ENCODE measurements at regions not wholly inside any gene's neighbourhood (a gene's known extent, or its start where the extent isn't known, plus 50 kb on each side); places are given as distances from the start of the nearest gene placed in this dataset.

DNA sequence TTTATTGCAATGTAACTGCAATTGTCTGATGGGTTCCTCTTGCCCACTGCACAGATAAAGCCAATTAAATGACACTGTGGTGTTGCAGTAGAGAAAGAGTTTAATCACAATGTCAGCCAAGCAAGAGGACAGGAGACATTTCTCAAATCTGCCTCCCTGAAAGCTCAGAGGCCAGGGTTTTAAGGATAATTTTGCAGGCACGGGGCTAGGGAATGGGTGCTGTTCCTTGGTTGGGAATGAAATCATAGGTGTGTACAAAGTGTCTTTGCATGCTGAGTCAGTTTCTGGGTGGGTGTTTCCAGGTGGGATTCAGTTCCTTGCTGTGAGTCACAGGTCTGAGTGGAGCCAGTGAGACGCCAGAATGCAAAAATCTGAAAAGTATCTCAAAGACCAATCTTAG, 271.4 kb downstream of the DOK5 start:
- POLR2A ChIA-PET (ENCODE audit: unreplicated experiment), result no interaction called here
- no peak for DNase-seq
- no peaks in the 10 kb centered on the region for H3K9me3 ChIP-seq (ENCODE audit: insufficient read depth, low read depth)
- CTCF ChIA-PET, result no interaction called here
- H3K36me3 ChIP-seq (ENCODE audit: low read depth), result no peaks in the 10 kb centered on the region
- intact Hi-C loops (cut with micrococcal nuclease; ENCODE audit: unreplicated experiment), result no loop called here
- H3K4me1 ChIP-seq (replicated peaks; ENCODE audit: insufficient read depth), result no peaks in the 10 kb centered on the region
- H3K27ac ChIP-seq, result no peak overlapping the region
- H3K79me2 ChIP-seq (ENCODE audit: low read depth), result no peaks in the 10 kb centered on the region
- no peak overlapping the region for H2AFZ ChIP-seq
- no peak overlapping the region for H3K4me3 ChIP-seq
- no peak overlapping the region for H3K4me2 ChIP-seq
- BruUV-seq (replicated peaks), result no TSS peak
- H4K20me1 ChIP-seq (ENCODE audit: insufficient read depth), result no peaks in the 10 kb centered on the region
- TF ChIP-seq EZH2 (IDR thresholded peaks at IDR 0.05; ENCODE audit: low read depth), result no peak
- TF ChIP-seq, protein P1, sequence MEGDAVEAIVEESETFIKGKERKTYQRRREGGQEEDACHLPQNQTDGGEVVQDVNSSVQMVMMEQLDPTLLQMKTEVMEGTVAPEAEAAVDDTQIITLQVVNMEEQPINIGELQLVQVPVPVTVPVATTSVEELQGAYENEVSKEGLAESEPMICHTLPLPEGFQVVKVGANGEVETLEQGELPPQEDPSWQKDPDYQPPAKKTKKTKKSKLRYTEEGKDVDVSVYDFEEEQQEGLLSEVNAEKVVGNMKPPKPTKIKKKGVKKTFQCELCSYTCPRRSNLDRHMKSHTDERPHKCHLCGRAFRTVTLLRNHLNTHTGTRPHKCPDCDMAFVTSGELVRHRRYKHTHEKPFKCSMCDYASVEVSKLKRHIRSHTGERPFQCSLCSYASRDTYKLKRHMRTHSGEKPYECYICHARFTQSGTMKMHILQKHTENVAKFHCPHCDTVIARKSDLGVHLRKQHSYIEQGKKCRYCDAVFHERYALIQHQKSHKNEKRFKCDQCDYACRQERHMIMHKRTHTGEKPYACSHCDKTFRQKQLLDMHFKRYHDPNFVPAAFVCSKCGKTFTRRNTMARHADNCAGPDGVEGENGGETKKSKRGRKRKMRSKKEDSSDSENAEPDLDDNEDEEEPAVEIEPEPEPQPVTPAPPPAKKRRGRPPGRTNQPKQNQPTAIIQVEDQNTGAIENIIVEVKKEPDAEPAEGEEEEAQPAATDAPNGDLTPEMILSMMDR (conservative IDR thresholded peaks at IDR 0.05), result no peak
- no peaks in the 10 kb centered on the region for H3F3A ChIP-seq (ENCODE audit: insufficient read depth, low read depth)
- peaks cover 5% of the 10 kb centered on the region; the same call in 1 of the 2 replicates for H3K9me2 ChIP-seq (ENCODE audit: insufficient read depth)
- H3K27me3 ChIP-seq (ENCODE audit: insufficient read depth, low read depth), result no peaks in the 10 kb centered on the region

DNA sequence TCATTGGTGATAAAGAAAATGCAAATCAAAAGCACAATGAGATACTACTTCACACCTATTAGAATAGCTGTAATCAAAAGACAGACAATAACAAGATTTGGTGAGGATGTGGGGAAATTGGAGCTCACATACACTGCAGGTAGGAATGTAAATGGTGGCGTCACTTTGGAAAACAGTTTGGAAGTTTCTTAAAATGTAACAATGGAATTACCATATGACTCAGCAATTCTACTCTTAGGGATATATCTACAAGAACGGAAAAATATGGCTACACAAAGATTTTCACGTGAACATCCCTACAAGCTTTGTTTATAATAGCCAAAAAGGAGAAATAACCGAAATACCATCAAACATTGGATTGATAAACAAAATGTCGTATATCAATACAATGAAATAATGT, 270.4 kb downstream of the DOK5 start:
- H3K36me3 ChIP-seq (ENCODE audit: low read depth), result no peaks in the 10 kb centered on the region
- H3F3A ChIP-seq (ENCODE audit: insufficient read depth, low read depth), result no peaks in the 10 kb centered on the region
- no peak overlapping the region for H2AFZ ChIP-seq
- H3K4me2 ChIP-seq, result no peak overlapping the region
- no peaks in the 10 kb centered on the region for H3K27me3 ChIP-seq (ENCODE audit: insufficient read depth, low read depth)
- POLR2A ChIA-PET (ENCODE audit: unreplicated experiment), result no interaction called here
- H3K27ac ChIP-seq, result no peak overlapping the region
- H3K79me2 ChIP-seq (ENCODE audit: low read depth), result no peaks in the 10 kb centered on the region
- H3K4me1 ChIP-seq (replicated peaks; ENCODE audit: insufficient read depth), result no peaks in the 10 kb centered on the region
- no peaks in the 10 kb centered on the region for H4K20me1 ChIP-seq (ENCODE audit: insufficient read depth)
- CTCF ChIA-PET, result no interaction called here
- H3K4me3 ChIP-seq, result no peak overlapping the region
- H3K9me2 ChIP-seq (ENCODE audit: insufficient read depth), result peaks cover 5% of the 10 kb centered on the region; the same call in 1 of the 2 replicates
- DNase-seq, result no peak
- TF ChIP-seq, protein P1 (conservative IDR thresholded peaks at IDR 0.05), result no peak
- no peak for TF ChIP-seq EZH2 (IDR thresholded peaks at IDR 0.05; ENCODE audit: low read depth)
- no TSS peak for BruUV-seq (replicated peaks)
- intact Hi-C loops (cut with micrococcal nuclease; ENCODE audit: unreplicated experiment), result no loop called here
- H3K9me3 ChIP-seq (ENCODE audit: insufficient read depth, low read depth), result no peaks in the 10 kb centered on the region

GRCh38 chr20:54744097-54744496, 268.7 kb downstream of the DOK5 start:
- no TSS peak for BruUV-seq (replicated peaks)
- intact Hi-C loops (cut with micrococcal nuclease; ENCODE audit: unreplicated experiment), result no loop called here
- POLR2A ChIA-PET (ENCODE audit: unreplicated experiment), result no interaction called here
- H3K27ac ChIP-seq, result no peak overlapping the region
- peaks cover 5% of the 10 kb centered on the region; the same call in 1 of the 2 replicates for H3K9me2 ChIP-seq (ENCODE audit: insufficient read depth)
- no peaks in the 10 kb centered on the region for H4K20me1 ChIP-seq (ENCODE audit: insufficient read depth)
- CTCF ChIA-PET, result no interaction called here
- TF ChIP-seq, protein P1 (conservative IDR thresholded peaks at IDR 0.05), result no peak
- no peak for TF ChIP-seq EZH2 (IDR thresholded peaks at IDR 0.05; ENCODE audit: low read depth)
- no peaks in the 10 kb centered on the region for H3K27me3 ChIP-seq (ENCODE audit: insufficient read depth, low read depth)
- no peaks in the 10 kb centered on the region for H3K79me2 ChIP-seq (ENCODE audit: low read depth)
- no peaks in the 10 kb centered on the region for H3K36me3 ChIP-seq (ENCODE audit: low read depth)
- no peak overlapping the region for H2AFZ ChIP-seq
- H3K4me1 ChIP-seq (replicated peaks; ENCODE audit: insufficient read depth), result no peaks in the 10 kb centered on the region
- H3K9me3 ChIP-seq (ENCODE audit: insufficient read depth, low read depth), result no peaks in the 10 kb centered on the region
- no peak for DNase-seq
- no peak overlapping the region for H3K4me3 ChIP-seq
- no peaks in the 10 kb centered on the region for H3F3A ChIP-seq (ENCODE audit: insufficient read depth, low read depth)
- H3K4me2 ChIP-seq, result no peak overlapping the region

Measured in PC-9 (cell line).